Upper lobe of left lung (tissue), 4 donors: ENCODE measurements at regions not wholly inside any gene's neighbourhood (a gene's known extent, or its start where the extent isn't known, plus 50 kb on each side); places are given as distances from the start of the nearest gene placed in this dataset.

Source experiments
- EP300 ChIP-seq, 4 donors: sonication (generic); formaldehyde crosslinking; IDR thresholded peaks; one replicate each; pipeline ENCODE4 v1.5.1; 2017; ENCODE audit warnings: antibody characterized with exemption in 4 of 4, control low read depth in 2 of 4
- POLR2A ChIP-seq, 4 donors: fragments of 450-650 bp; IDR thresholded peaks; one replicate each; pipeline ENCODE4 v1.5.1; 2016 to 2017; ENCODE audit warnings: antibody characterized with exemption in 4 of 4, mild to moderate bottlenecking in 2 of 4
- TF ChIP-seq, protein P1 (sequence below), 6 experiments: fragments of 450-650 bp in 4 of 6; fragments of 200-600 bp in 2 of 6; sonication (generic) in 2 of 6; IDR thresholded peaks; one replicate each; pipeline ENCODE4 v1.5.1; 2016 to 2019; ENCODE audit warnings: antibody characterized with exemption in 6 of 6

- TF ChIP-seq, protein P1, sequence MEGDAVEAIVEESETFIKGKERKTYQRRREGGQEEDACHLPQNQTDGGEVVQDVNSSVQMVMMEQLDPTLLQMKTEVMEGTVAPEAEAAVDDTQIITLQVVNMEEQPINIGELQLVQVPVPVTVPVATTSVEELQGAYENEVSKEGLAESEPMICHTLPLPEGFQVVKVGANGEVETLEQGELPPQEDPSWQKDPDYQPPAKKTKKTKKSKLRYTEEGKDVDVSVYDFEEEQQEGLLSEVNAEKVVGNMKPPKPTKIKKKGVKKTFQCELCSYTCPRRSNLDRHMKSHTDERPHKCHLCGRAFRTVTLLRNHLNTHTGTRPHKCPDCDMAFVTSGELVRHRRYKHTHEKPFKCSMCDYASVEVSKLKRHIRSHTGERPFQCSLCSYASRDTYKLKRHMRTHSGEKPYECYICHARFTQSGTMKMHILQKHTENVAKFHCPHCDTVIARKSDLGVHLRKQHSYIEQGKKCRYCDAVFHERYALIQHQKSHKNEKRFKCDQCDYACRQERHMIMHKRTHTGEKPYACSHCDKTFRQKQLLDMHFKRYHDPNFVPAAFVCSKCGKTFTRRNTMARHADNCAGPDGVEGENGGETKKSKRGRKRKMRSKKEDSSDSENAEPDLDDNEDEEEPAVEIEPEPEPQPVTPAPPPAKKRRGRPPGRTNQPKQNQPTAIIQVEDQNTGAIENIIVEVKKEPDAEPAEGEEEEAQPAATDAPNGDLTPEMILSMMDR (IDR thresholded peaks at IDR 0.05) = no peak
- no peak for TF ChIP-seq EP300 (IDR thresholded peaks at IDR 0.05)
- no peak for TF ChIP-seq POLR2A (IDR thresholded peaks at IDR 0.05)
Measured at GRCh38 chr17:70230850-70231640, 61.7 kb downstream of the KCNJ2 start.
